WTC11 (cell line): ENCODE measurements at regions not wholly inside any gene's neighbourhood (a gene's known extent, or its start where the extent isn't known, plus 50 kb on each side); places are given as distances from the start of the nearest gene placed in this dataset.

Experiments
- AFF4 ChIP-seq: sonication (generic); formaldehyde crosslinking; IDR thresholded peaks from 2 replicates; pipeline ENCODE4 v1.8.1; 2023; ENCODE audit warnings: mild to moderate bottlenecking, missing genetic modification reagents, borderline replicate concordance
- CTCF ChIP-seq: fragments of 200-600 bp; IDR thresholded peaks from 2 replicates; pipeline ENCODE4 v1.8.0; 2022; ENCODE audit warnings: antibody characterized with exemption
- ESRRA ChIP-seq: sonication (generic); formaldehyde crosslinking; IDR thresholded peaks from 2 replicates; pipeline ENCODE4 v1.8.1; 2022; ENCODE audit warnings: mild to moderate bottlenecking, missing genetic modification reagents, borderline replicate concordance
- ZNF512 ChIP-seq: sonication (generic); formaldehyde crosslinking; IDR thresholded peaks from 2 replicates; pipeline ENCODE4 v1.8.1; 2022; ENCODE audit warnings: missing genetic modification reagents, borderline replicate concordance

GRCh38 chr9:75574569-75574968, 315.9 kb upstream of the PCSK5 start:
- TF ChIP-seq CTCF (no peak), ESRRA (CRISPR knock-in tag) (no peak), ZNF512 (CRISPR knock-in tag) (no peak), AFF4 (CRISPR knock-in tag) (no peak)
